ENCODE measurements at regions not wholly inside any gene's neighbourhood (a gene's known extent, or its start where the extent isn't known, plus 50 kb on each side); places are given as distances from the start of the nearest gene placed in this dataset.

DNA sequence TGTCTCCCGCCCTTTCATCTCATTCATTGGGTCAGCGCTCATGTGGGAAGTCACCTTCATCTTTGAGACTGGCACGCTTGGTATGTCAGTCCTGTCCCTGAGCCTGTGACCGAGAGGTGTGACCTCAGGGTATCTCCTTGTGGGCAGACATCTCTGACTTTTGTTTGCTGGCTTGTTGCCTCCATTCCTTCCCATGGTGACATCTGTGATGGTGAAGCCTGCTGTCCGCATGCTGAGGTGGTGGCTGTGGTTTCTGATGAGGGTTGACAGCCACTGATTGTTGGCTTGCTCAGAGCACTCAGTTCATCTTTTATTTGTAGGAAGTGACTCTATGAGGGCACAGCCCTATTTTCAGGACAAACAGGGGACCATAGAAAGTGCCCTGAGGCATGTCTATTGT, 139.2 kb downstream of the SLC4A3 start:
- H2AFZ ChIP-seq (ENCODE audit: low read length), result no peak overlapping the region
- H3K36me3 Mint-ChIP-seq (ENCODE audit: insufficient read depth in 1 of 3, low read depth in 3 of 3), result 0 out of 7 replicates have a peak, but pooled peaks cover 0 to 4% (median 0%) of the 10 kb centered on the region in 3 experiments
- DNase-seq, result no peak
- H3K18ac ChIP-seq (ENCODE audit: insufficient read length, low read depth, low read length), result no peak overlapping the region
- no peak overlapping the region for H2BK12ac ChIP-seq (ENCODE audit: insufficient read length, low read depth, low read length)
- H4K20me1 ChIP-seq (ENCODE audit: control insufficient read depth, insufficient read depth, insufficient read length), result no peaks in the 10 kb centered on the region
- no peak overlapping the region for H3K23ac ChIP-seq (ENCODE audit: insufficient read length, low read depth, low read length)
- H3K27me3 Mint-ChIP-seq (ENCODE audit: low read depth), result peaks cover 4% of the 10 kb centered on the region
- no peaks in the 10 kb centered on the region for H3K79me1 ChIP-seq (ENCODE audit: insufficient read depth, low read depth, low read length, poor library complexity, severe bottlenecking)
- H2BK120ac ChIP-seq (ENCODE audit: low read depth, low read length, poor library complexity, severe bottlenecking), result no peak overlapping the region
- TF ChIP-seq, protein P1, sequence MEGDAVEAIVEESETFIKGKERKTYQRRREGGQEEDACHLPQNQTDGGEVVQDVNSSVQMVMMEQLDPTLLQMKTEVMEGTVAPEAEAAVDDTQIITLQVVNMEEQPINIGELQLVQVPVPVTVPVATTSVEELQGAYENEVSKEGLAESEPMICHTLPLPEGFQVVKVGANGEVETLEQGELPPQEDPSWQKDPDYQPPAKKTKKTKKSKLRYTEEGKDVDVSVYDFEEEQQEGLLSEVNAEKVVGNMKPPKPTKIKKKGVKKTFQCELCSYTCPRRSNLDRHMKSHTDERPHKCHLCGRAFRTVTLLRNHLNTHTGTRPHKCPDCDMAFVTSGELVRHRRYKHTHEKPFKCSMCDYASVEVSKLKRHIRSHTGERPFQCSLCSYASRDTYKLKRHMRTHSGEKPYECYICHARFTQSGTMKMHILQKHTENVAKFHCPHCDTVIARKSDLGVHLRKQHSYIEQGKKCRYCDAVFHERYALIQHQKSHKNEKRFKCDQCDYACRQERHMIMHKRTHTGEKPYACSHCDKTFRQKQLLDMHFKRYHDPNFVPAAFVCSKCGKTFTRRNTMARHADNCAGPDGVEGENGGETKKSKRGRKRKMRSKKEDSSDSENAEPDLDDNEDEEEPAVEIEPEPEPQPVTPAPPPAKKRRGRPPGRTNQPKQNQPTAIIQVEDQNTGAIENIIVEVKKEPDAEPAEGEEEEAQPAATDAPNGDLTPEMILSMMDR (conservative IDR thresholded peaks at IDR 0.05), result no peak
- H3K27me3 ChIP-seq (ENCODE audit: insufficient read depth, low read length), result no peaks in the 10 kb centered on the region
- H2BK20ac ChIP-seq (ENCODE audit: low read depth, low read length, poor library complexity, severe bottlenecking), result no peak overlapping the region
- no peak overlapping the region for H3K9ac ChIP-seq (ENCODE audit: extremely low read depth, insufficient read length, low read length)
- H2AK5ac ChIP-seq (ENCODE audit: insufficient read length, low read length), result no peak overlapping the region
- H3K4me1 ChIP-seq (ENCODE audit: insufficient read depth, low read length), result no peaks in the 10 kb centered on the region
- H3K27ac ChIP-seq (ENCODE audit: insufficient read length, low read depth, low read length), result no peak overlapping the region
- no peak overlapping the region for H3K56ac ChIP-seq (ENCODE audit: insufficient read length, low read depth, low read length)
- no peak overlapping the region for H3K14ac ChIP-seq (ENCODE audit: insufficient read depth, low read length)
- H3K23me2 ChIP-seq (ENCODE audit: insufficient read length, low read depth, low read length, poor library complexity, severe bottlenecking), result no peaks in the 10 kb centered on the region
- H4K8ac ChIP-seq (replicated peaks; ENCODE audit: insufficient read length, low read depth, low read length), result no peak overlapping the region
- H3K4me3 Mint-ChIP-seq, result no peak overlapping the region
- no peak overlapping the region for H3K27ac Mint-ChIP-seq
- no peaks in the 10 kb centered on the region for H3K9me3 ChIP-seq (ENCODE audit: control insufficient read depth, low read depth, low read length)
- no peaks in the 10 kb centered on the region for H3K4me1 Mint-ChIP-seq
- H3K79me2 ChIP-seq (ENCODE audit: insufficient read depth, low read length), result no peaks in the 10 kb centered on the region
- no peak overlapping the region for H4K5ac ChIP-seq (ENCODE audit: insufficient read length, low read depth, low read length)
- H3T11ph ChIP-seq (ENCODE audit: low read length), result no peak overlapping the region
- peaks cover 0 to 3% of the 10 kb centered on the region in 2 experiments; a peak in 1 of 5 replicates for H3K9me3 Mint-ChIP-seq
- H2BK5ac ChIP-seq (ENCODE audit: insufficient read length, low read length), result no peak overlapping the region
- no peak overlapping the region for H4K91ac ChIP-seq (ENCODE audit: insufficient read length, low read depth, low read length)
- no CpG with 5 or more reads among the region's 5 CpGs for WGBS (ENCODE audit: extremely low coverage, insufficient read length, low lambda C conversion rate)
- H2BK15ac ChIP-seq (ENCODE audit: low read depth, low read length), result no peak overlapping the region
- H3K4me2 ChIP-seq (ENCODE audit: insufficient read depth, insufficient read length, low read length), result no peak overlapping the region
- no peak overlapping the region for H3K4ac ChIP-seq (ENCODE audit: low read depth, low read length)
